Hepatocyte (in vitro differentiated cells): ENCODE measurements at regions not wholly inside any gene's neighbourhood (a gene's known extent, or its start where the extent isn't known, plus 50 kb on each side); places are given as distances from the start of the nearest gene placed in this dataset.

Experiments
- DNase-seq: peaks from one replicate; pipeline ENCODE4 v3.0.0-alpha.2; 2016; ENCODE audit warnings: low spot score
- H2AFZ ChIP-seq: fragments of 200-600 bp; sonication (generic); 2 replicates; pipeline ENCODE4 v1.6.0; 2016; ENCODE audit warnings: antibody characterized with exemption, mild to moderate bottlenecking
- H3K27ac ChIP-seq: fragments of 200-600 bp; sonication (generic); 2 replicates; pipeline ENCODE4 v1.5.1; 2016; ENCODE audit warnings: mild to moderate bottlenecking
- H3K27me3 ChIP-seq: fragments of 200-600 bp; sonication (generic); 2 replicates; pipeline ENCODE4 v1.6.1; 2016
- H3K36me3 ChIP-seq: fragments of 200-600 bp; sonication (generic); replicated peaks from 2 replicates; pipeline ENCODE4 v1.5.1; 2016; ENCODE audit warnings: low read depth; ENCODE audit not compliant: insufficient read depth
- H3K4me1 ChIP-seq: fragments of 200-600 bp; sonication (generic); 2 replicates; pipeline ENCODE4 v1.5.1; 2016; ENCODE audit warnings: mild to moderate bottlenecking, moderate library complexity; ENCODE audit not compliant: insufficient read depth
- H3K4me2 ChIP-seq: fragments of 200-600 bp; sonication (generic); 2 replicates; pipeline ENCODE4 v1.6.0; 2016
- H3K4me3 ChIP-seq: fragments of 200-600 bp; sonication (generic); 2 replicates; pipeline ENCODE4 v1.5.1; 2016; ENCODE audit warnings: mild to moderate bottlenecking
- H3K79me2 ChIP-seq: fragments of 200-600 bp; sonication (generic); 2 replicates; pipeline ENCODE4 v1.6.0; 2017; ENCODE audit warnings: mild to moderate bottlenecking
- H3K9me2 ChIP-seq: fragments of 200-600 bp; sonication (generic); replicated peaks from 2 replicates; pipeline ENCODE4 v1.6.0; 2017; ENCODE audit warnings: mild to moderate bottlenecking; ENCODE audit not compliant: insufficient read depth
- H3K9me3 ChIP-seq: fragments of 200-600 bp; sonication (generic); 2 replicates; pipeline ENCODE4 v1.5.1; 2016; ENCODE audit warnings: low read depth, mild to moderate bottlenecking
- H4K20me1 ChIP-seq: fragments of 200-600 bp; sonication (generic); 2 replicates; pipeline ENCODE4 v1.6.0; 2016; ENCODE audit warnings: mild to moderate bottlenecking; ENCODE audit not compliant: insufficient read depth, poor library complexity, severe bottlenecking
- EZH2 ChIP-seq: fragments of 200-600 bp; sonication (generic); IDR thresholded peaks from 2 replicates; pipeline ENCODE4 v1.6.1; 2016; ENCODE audit warnings: antibody characterized with exemption, mild to moderate bottlenecking, borderline replicate concordance
- EZH2phosphoT487 ChIP-seq: fragments of 200-600 bp; sonication (generic); IDR thresholded peaks from one replicate; pipeline ENCODE4 v1.6.1; 2018; ENCODE audit warnings: antibody characterized with exemption, mild to moderate bottlenecking, low read depth, moderate library complexity; ENCODE audit not compliant: unreplicated experiment, severe bottlenecking
- WGBS: methylation state at CpG from one replicate; pipeline ENCODE4 v1.1.6; 2016; ENCODE audit warnings: low lambda C conversion rate; ENCODE audit errors: missing lambda C conversion rate; 5-methylcytosine and 5-hydroxymethylcytosine counted together
- TF ChIP-seq, protein P1 (sequence below): fragments of 200-600 bp; sonication (generic); IDR thresholded peaks from 2 replicates; pipeline ENCODE4 v1.5.1; 2016; ENCODE audit warnings: antibody characterized with exemption, mild to moderate bottlenecking; ENCODE audit not compliant: poor library complexity

DNA sequence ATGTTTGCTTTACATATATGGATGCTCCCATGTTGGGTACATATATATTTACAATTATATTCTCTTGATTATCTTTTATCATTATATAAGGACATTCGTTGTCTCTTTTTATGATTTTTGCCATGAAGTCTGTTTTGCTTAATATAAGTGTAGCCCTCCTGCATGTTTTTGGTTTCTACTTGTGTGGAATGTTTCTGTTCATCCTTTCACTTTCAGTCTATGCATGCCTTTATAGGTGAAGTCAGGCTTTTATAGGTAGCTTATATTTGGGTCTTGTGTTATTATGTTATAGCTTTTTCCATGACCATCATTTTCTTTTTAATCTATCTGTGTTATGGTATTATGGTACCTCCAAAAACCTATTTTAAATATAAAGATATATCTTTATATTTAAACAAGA, 612.5 kb upstream of the HS3ST5 start:
- TF ChIP-seq, protein P1, sequence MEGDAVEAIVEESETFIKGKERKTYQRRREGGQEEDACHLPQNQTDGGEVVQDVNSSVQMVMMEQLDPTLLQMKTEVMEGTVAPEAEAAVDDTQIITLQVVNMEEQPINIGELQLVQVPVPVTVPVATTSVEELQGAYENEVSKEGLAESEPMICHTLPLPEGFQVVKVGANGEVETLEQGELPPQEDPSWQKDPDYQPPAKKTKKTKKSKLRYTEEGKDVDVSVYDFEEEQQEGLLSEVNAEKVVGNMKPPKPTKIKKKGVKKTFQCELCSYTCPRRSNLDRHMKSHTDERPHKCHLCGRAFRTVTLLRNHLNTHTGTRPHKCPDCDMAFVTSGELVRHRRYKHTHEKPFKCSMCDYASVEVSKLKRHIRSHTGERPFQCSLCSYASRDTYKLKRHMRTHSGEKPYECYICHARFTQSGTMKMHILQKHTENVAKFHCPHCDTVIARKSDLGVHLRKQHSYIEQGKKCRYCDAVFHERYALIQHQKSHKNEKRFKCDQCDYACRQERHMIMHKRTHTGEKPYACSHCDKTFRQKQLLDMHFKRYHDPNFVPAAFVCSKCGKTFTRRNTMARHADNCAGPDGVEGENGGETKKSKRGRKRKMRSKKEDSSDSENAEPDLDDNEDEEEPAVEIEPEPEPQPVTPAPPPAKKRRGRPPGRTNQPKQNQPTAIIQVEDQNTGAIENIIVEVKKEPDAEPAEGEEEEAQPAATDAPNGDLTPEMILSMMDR = no peak
- H3K4me3 ChIP-seq = no peak overlapping the region
- DNase-seq = no peak

DNA sequence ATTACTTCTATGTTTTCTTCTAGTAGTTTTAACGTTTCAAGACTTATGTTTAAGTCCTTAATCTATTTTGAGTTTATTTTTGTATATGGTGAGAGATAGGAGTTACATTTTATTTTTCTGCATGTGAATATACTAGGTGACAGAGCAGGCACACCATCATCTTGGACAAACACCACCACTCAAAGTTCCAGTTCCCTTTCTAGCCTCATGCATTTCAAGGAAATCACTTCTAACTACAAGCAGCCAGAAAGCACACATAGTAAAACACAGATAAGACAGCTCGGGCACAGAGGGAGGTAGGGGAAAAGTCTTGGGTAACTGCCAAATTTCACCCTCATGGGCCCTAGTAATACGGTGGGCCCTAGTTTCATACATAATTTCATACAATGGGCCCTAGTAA, 609.4 kb upstream of the HS3ST5 start:
- H4K20me1 ChIP-seq = no peaks in the 10 kb centered on the region
- H3K9me2 ChIP-seq = no peaks in the 10 kb centered on the region
- no peak for DNase-seq
- H3K9me3 ChIP-seq = no peaks in the 10 kb centered on the region
- no peak overlapping the region for H3K4me3 ChIP-seq
- no peaks in the 10 kb centered on the region for H3K27me3 ChIP-seq
- H2AFZ ChIP-seq = no peak overlapping the region
- no peaks in the 10 kb centered on the region for H3K4me1 ChIP-seq
- WGBS = 59% methylated on average over 3 of the region's 3 CpGs
- H3K27ac ChIP-seq = no peak overlapping the region
- TF ChIP-seq EZH2 (no peak), EZH2phosphoT487 (no peak)
- TF ChIP-seq, protein P1 = no peak
- no peaks in the 10 kb centered on the region for H3K79me2 ChIP-seq
- no peaks in the 10 kb centered on the region for H3K36me3 ChIP-seq
- no peak overlapping the region for H3K4me2 ChIP-seq

More for the DNA sequence above, 612.5 kb upstream of the HS3ST5 start:
- Histone ChIP-seq H3K36me3 (no peaks in the 10 kb centered on the region), H3K79me2 (no peaks in the 10 kb centered on the region), H3K27ac (no peak overlapping the region), H4K20me1 (no peaks in the 10 kb centered on the region), H3K27me3 (no peaks in the 10 kb centered on the region), H3K9me3 (no peaks in the 10 kb centered on the region), H3K4me1 (no peaks in the 10 kb centered on the region), H2AFZ (no peak overlapping the region), H3K4me2 (no peak overlapping the region), H3K9me2 (no peaks in the 10 kb centered on the region)
- WGBS = 0% methylated on average over 1 of the region's 1 CpG

DNA sequence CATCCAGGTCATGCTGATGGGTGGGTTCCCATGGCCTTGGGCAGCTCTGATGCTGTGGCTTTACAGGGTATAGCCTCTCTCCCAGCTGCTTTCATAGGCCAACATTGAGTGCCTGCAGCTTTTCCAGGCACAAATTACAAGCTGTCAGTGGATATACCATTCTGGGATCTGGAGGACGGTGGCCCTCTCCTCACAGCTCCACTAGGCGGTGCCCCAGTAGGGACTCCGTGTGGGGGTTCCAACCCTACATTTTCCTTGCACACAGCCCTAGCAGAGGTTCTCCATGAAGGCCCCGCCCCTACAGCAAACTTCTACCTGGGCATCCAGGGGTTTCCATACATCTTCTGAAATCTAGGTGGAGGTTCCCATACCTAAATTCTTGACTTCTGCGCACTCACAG, 602.6 kb upstream of the HS3ST5 start:
- H3K79me2 ChIP-seq = no peaks in the 10 kb centered on the region
- H4K20me1 ChIP-seq = no peaks in the 10 kb centered on the region
- H3K36me3 ChIP-seq = no peaks in the 10 kb centered on the region
- no peaks in the 10 kb centered on the region for H3K9me2 ChIP-seq
- WGBS = 87% methylated on average over 5 of the region's 5 CpGs
- H3K4me3 ChIP-seq = no peak overlapping the region
- H3K27me3 ChIP-seq = no peaks in the 10 kb centered on the region
- H3K9me3 ChIP-seq = no peaks in the 10 kb centered on the region
- TF ChIP-seq, protein P1 = no peak
- no peak for TF ChIP-seq EZH2phosphoT487
- TF ChIP-seq EZH2 = no peak
- H3K4me2 ChIP-seq = no peak overlapping the region
- no peak overlapping the region for H2AFZ ChIP-seq
- no peaks in the 10 kb centered on the region for H3K4me1 ChIP-seq
- DNase-seq = no peak
- H3K27ac ChIP-seq = no peak overlapping the region

DNA sequence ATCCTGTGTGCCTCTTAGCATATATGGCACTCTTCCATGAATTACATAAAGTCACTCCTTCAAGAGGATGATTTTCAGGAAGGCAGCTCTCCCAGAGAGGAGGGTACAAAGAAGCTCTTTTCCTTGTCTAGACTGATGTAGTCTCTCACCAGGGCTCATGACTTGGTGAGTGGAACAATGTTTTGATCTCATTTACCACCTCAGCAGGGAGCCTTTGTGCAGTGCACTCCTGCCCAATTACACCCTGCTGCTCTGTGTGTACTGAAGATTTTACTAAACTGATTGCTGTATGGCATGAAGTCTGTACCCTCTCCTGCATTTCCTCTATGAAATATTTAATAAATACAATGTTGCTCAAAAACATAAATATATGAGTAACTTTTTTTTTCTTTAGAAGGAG, 598.3 kb upstream of the HS3ST5 start:
- DNase-seq = no peak
- Histone ChIP-seq H3K79me2 (no peaks in the 10 kb centered on the region), H3K9me2 (no peaks in the 10 kb centered on the region), H3K4me3 (no peak overlapping the region), H2AFZ (no peak overlapping the region), H3K4me2 (no peak overlapping the region), H3K9me3 (no peaks in the 10 kb centered on the region), H4K20me1 (no peaks in the 10 kb centered on the region), H3K27me3 (no peaks in the 10 kb centered on the region), H3K27ac (no peak overlapping the region), H3K4me1 (no peaks in the 10 kb centered on the region), H3K36me3 (no peaks in the 10 kb centered on the region)
- TF ChIP-seq EZH2phosphoT487 (no peak), EZH2 (no peak)
- TF ChIP-seq, protein P1 = no peak
